HUES64 (cell line): ENCODE measurements at regions not wholly inside any gene's neighbourhood (a gene's known extent, or its start where the extent isn't known, plus 50 kb on each side); places are given as distances from the start of the nearest gene placed in this dataset.

Experiments used
- H3K27ac ChIP-seq: 2 replicates; pipeline ENCODE4 v1.7.0; 2013; ENCODE audit warnings: low read depth, low read length, inconsistent platforms
- H3K27me3 ChIP-seq: 2 replicates; pipeline ENCODE4 v1.6.1; 2013; ENCODE audit warnings: mild to moderate bottlenecking, low read length; ENCODE audit not compliant: insufficient read depth
- H3K36me3 ChIP-seq: 2 replicates; pipeline ENCODE4 v1.6.1; 2013; ENCODE audit warnings: mild to moderate bottlenecking, low read length; ENCODE audit not compliant: insufficient read depth
- H3K4me1 ChIP-seq: 2 replicates; pipeline ENCODE4 v1.6.1; 2013; ENCODE audit warnings: mild to moderate bottlenecking, low read length, moderate library complexity; ENCODE audit not compliant: insufficient read depth
- H3K4me3 ChIP-seq: 2 replicates; pipeline ENCODE4 v1.5.1; 2013; ENCODE audit warnings: mild to moderate bottlenecking, low read length, moderate library complexity
- H3K9ac ChIP-seq: 2 replicates; pipeline ENCODE4 v1.6.1; 2013; ENCODE audit warnings: mild to moderate bottlenecking, low read depth, low read length
- H3K9me3 ChIP-seq: 2 replicates; pipeline ENCODE4 v1.6.1; 2013; ENCODE audit warnings: low read depth, low read length; ENCODE audit not compliant: insufficient read depth
- WGBS: fragments of 150-250, 120-280 bp; methylation state at CpG from one replicate; pipeline ENCODE4 v1.1.7; 2013; ENCODE audit warnings: missing lambda C conversion rate; 5-methylcytosine and 5-hydroxymethylcytosine counted together

GRCh38 chr6:17182961-17183360 lies 81.1 kb downstream of the STMND1 start:
- Histone ChIP-seq H3K9ac (no peak overlapping the region), H3K27me3 (no peaks in the 10 kb centered on the region), H3K9me3 (peaks cover 10% of the 10 kb centered on the region), H3K4me1 (no peaks in the 10 kb centered on the region), H3K27ac (no peak overlapping the region), H3K36me3 (no peaks in the 10 kb centered on the region), H3K4me3 (no peak overlapping the region)
- WGBS: 95% methylated on average over 2 of the region's 2 CpGs

DNA sequence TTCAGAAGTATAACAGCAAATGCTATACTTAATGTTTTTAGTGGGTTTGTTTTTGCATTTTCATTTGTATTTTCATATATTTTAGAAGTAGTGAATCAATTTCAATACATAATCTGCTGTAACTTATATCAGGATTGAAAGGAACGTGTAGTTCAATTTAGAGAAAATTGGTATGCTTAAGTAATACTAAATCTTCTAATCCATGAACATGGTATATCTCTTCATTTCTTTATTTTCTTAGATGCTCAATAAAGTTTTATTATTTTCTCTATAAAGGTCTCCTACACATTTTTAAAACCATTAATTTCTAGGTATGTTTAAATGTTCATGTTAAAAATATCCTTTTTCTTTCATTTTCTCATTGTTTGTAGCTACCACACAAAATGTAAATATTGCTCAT lies 85.1 kb downstream of the STMND1 start:
- Histone ChIP-seq H3K27ac (no peak overlapping the region), H3K4me1 (no peaks in the 10 kb centered on the region), H3K4me3 (no peak overlapping the region), H3K36me3 (no peaks in the 10 kb centered on the region), H3K9ac (no peak overlapping the region), H3K27me3 (no peaks in the 10 kb centered on the region), H3K9me3 (peaks cover 10% of the 10 kb centered on the region)
- WGBS: no CpG with 5 or more reads among the region's 1 CpG

GRCh38 chr6:17193106-17193775 lies 87.9 kb upstream of the RBM24 start:
- Histone ChIP-seq H3K9me3 (no peaks in the 10 kb centered on the region), H3K27ac (no peak overlapping the region), H3K36me3 (no peaks in the 10 kb centered on the region), H3K4me1 (no peaks in the 10 kb centered on the region), H3K4me3 (no peak overlapping the region), H3K27me3 (no peaks in the 10 kb centered on the region), H3K9ac (no peak overlapping the region)
- 98% methylated on average over 3 of the region's 3 CpGs for WGBS

DNA sequence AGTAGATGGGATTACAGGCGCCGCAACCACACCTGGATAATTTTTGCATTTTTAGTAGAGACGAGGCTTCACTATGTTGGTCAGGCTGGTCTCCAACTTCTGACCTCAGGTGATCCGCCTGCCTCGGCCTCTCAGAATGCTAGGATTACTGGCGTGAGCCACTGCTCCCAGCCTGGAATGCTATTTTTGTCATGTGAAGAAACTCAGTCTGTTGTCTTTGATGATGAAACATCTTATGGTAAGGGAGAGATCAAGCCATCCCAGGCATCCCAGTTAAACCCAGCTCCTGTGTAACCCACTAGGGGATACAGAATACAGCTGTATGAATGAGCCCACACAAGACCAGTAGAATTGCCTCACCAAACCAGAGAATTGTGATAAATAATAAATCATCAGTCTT lies 83.6 kb upstream of the RBM24 start:
- Histone ChIP-seq H3K27ac (no peak overlapping the region), H3K36me3 (no peaks in the 10 kb centered on the region)

DNA sequence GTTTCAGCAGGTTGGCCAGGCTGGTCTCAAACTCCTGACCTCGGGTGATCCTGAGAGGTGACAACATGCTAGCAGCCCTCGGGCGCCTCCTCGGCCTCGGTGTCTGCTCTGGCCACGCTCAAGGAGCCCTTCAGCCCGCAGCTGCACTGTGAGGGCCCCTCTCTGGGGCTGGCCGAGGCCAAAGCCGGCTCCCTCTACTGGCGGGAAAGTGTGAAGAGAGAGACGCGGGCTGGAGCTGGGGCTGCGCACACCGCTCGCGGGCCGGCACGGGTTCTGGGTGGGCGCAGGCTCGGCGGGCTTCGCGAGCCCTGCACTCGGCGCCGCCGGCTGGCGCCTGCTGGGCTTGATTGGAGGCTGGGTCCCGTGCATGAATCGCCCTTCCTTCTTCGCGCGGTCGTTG lies 80.8 kb upstream of the RBM24 start:
- 0 out of 2 replicates have a peak, but pooled peaks cover 7% of the 10 kb centered on the region for H3K9me3 ChIP-seq
- H3K27ac ChIP-seq: no peak overlapping the region
- no peaks in the 10 kb centered on the region for H3K36me3 ChIP-seq
- 82% methylated on average over 34 of the region's 34 CpGs for WGBS
- H3K9ac ChIP-seq: no peak overlapping the region
- no peaks in the 10 kb centered on the region for H3K4me1 ChIP-seq
- H3K27me3 ChIP-seq: no peaks in the 10 kb centered on the region
- H3K4me3 ChIP-seq: peak overlapping the region; percentile 19; the same call in 1 of the 2 replicates

More for the DNA sequence above, 83.6 kb upstream of the RBM24 start:
- Histone ChIP-seq H3K4me1 (no peaks in the 10 kb centered on the region), H3K27me3 (no peaks in the 10 kb centered on the region), H3K9me3 (0 out of 2 replicates have a peak, but pooled peaks cover 4% of the 10 kb centered on the region), H3K4me3 (no peak overlapping the region), H3K9ac (no peak overlapping the region)
- 96% methylated on average over 6 of the region's 6 CpGs for WGBS

DNA sequence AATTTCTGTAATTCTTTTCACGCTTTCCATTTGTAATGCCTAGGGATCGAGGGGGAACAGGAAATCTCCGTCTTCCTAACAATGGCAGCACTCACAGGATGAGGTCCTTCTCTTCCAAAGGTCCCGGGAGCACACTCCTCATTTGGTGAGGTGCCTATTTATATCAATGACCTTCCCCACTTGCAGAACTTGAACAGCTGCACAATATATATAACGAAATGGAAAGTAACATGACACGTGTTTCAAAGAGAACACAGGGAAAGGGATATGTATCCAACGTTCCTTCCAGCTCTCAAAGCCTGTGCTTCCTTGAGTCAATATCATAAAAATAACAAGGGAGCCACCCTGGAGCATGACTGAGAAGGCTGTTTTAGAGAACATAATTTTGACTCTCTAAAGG lies 78.6 kb upstream of the RBM24 start:
- Histone ChIP-seq H3K36me3 (no peaks in the 10 kb centered on the region), H3K27me3 (no peaks in the 10 kb centered on the region), H3K4me3 (no peak overlapping the region), H3K27ac (no peak overlapping the region), H3K9me3 (peaks cover 16% of the 10 kb centered on the region), H3K9ac (no peak overlapping the region), H3K4me1 (no peaks in the 10 kb centered on the region)
- 83% methylated on average over 7 of the region's 7 CpGs for WGBS

DNA sequence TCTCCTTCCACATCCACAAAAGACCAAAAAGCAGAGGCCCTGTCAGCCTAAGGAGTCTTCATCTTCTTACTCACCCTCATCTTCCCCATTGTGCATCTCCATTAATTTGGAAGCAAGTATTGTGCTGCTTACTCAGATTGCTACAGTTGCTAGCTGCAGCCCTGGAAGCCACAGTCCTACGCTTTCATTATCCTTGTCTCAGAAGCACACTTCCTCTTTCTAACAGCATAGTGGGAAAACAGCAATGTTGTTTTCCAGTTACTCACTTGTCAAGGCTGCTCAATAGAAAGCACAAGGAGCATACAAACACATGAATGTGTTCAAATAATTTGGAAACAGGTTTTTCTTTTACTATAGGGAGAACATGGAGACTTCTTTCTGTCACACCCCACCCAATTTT lies 76.6 kb upstream of the RBM24 start:
- no peak overlapping the region for H3K27ac ChIP-seq
- H3K4me1 ChIP-seq: no peaks in the 10 kb centered on the region
- no peaks in the 10 kb centered on the region for H3K36me3 ChIP-seq
- peaks cover 19% of the 10 kb centered on the region for H3K9me3 ChIP-seq
- H3K4me3 ChIP-seq: no peak overlapping the region
- WGBS: 97% methylated on average over 1 of the region's 1 CpG
- H3K9ac ChIP-seq: no peak overlapping the region
- no peaks in the 10 kb centered on the region for H3K27me3 ChIP-seq

GRCh38 chr6:17206566-17207072 lies 74.5 kb upstream of the RBM24 start:
- Histone ChIP-seq H3K4me3 (no peak overlapping the region), H3K27ac (no peak overlapping the region), H3K9ac (no peak overlapping the region), H3K4me1 (no peaks in the 10 kb centered on the region), H3K9me3 (peaks cover 22% of the 10 kb centered on the region), H3K27me3 (no peaks in the 10 kb centered on the region), H3K36me3 (no peaks in the 10 kb centered on the region)
- WGBS: 96% methylated on average over 22 of the region's 22 CpGs

DNA sequence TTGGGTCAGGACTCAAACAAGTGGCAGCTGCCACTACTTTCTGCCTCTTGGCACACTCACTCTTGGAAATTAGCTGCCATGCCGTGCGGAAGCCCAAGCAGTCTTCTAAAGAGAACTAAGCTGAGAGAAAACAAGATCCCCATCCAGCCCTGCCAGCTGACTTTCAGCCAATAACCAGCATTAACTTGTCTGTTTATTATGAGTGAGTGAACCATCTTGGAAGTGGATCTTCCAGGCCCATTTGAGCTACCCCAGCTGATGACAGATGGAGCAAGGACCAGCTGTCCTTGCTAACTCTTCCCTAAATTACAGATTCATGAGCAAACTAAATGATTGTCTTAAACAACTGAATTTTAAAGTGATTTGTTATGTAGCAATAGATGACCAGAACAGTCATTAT lies 73.9 kb upstream of the RBM24 start:
- H3K9ac ChIP-seq: no peak overlapping the region
- 100% methylated on average over 2 of the region's 2 CpGs for WGBS
- H3K27ac ChIP-seq: no peak overlapping the region
- no peaks in the 10 kb centered on the region for H3K36me3 ChIP-seq
- no peaks in the 10 kb centered on the region for H3K27me3 ChIP-seq
- H3K4me1 ChIP-seq: no peaks in the 10 kb centered on the region; the same call in 1 of the 2 replicates
- peaks cover 22% of the 10 kb centered on the region for H3K9me3 ChIP-seq
- no peak overlapping the region for H3K4me3 ChIP-seq

- Histone ChIP-seq H3K27me3 (no peaks in the 10 kb centered on the region), H3K9ac (no peak overlapping the region), H3K4me1 (no peaks in the 10 kb centered on the region; the same call in 1 of the 2 replicates), H3K9me3 (peaks cover 20% of the 10 kb centered on the region), H3K4me3 (no peak overlapping the region), H3K27ac (no peak overlapping the region), H3K36me3 (no peaks in the 10 kb centered on the region)
- WGBS: 93% methylated on average over 3 of the region's 3 CpGs
Measured at GRCh38 chr6:17210683-17211082, 70.5 kb upstream of the RBM24 start.

DNA sequence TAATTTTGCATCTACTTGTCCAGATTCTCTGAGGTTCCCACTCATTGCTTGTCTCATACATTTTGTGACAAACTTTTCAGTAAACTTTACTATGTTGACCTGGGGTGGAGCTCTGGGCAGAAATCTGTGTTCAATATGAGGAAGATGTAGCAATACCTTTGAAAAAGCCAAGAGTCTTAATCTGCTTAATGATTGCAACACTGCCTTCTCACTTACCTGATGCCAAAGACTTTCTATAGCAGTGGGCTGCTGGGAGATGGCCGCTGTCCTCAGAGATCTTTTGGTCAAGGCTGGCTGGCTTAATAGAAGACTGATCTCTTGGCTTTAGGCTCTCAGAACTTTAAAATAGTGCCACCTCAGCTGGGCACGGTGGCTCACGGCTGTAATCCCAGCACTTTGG lies 70.1 kb upstream of the RBM24 start:
- H3K4me3 ChIP-seq: no peak overlapping the region
- no peaks in the 10 kb centered on the region for H3K27me3 ChIP-seq
- 95% methylated on average over 3 of the region's 3 CpGs for WGBS
- H3K9ac ChIP-seq: no peak overlapping the region
- H3K36me3 ChIP-seq: no peaks in the 10 kb centered on the region
- peaks cover 24% of the 10 kb centered on the region for H3K9me3 ChIP-seq
- no peaks in the 10 kb centered on the region; the same call in 1 of the 2 replicates for H3K4me1 ChIP-seq
- H3K27ac ChIP-seq: no peak overlapping the region
